Activated naive CD8-positive, alpha-beta T cell treated with anti-CD3 and anti-CD28 coated beads, Interleukin-2, amount 50 U/mL, for 24 hours (primary cell): ENCODE measurements at regions not wholly inside any gene's neighbourhood (a gene's known extent, or its start where the extent isn't known, plus 50 kb on each side); places are given as distances from the start of the nearest gene placed in this dataset.

Experiments used
- ATAC-seq: fragments of 150-1000 bp; cut with Tn5 transposase; one replicate; pipeline ENCODE4 v1.10.0; 2021
- DNase-seq: peaks from one replicate; pipeline ENCODE4 v3.0.0; 2021
- H3K27ac Mint-ChIP-seq: one replicate; pipeline ENCODE4 v1.8.0; 2021; ENCODE audit warnings: mild to moderate bottlenecking, mixed read lengths
- H3K27me3 Mint-ChIP-seq: one replicate; pipeline ENCODE4 v1.8.0; 2021; ENCODE audit warnings: mixed read lengths
- H3K36me3 Mint-ChIP-seq: one replicate; pipeline ENCODE4 v1.8.0; 2021; ENCODE audit warnings: low read depth, mixed read lengths
- H3K4me1 Mint-ChIP-seq: one replicate; pipeline ENCODE4 v1.8.0; 2021; ENCODE audit warnings: mixed read lengths
- H3K4me3 Mint-ChIP-seq: one replicate; pipeline ENCODE4 v1.8.0; 2021; ENCODE audit warnings: mild to moderate bottlenecking, moderate library complexity, mixed read lengths
- H3K9me3 Mint-ChIP-seq: one replicate; pipeline ENCODE4 v1.8.0; 2021; ENCODE audit warnings: mixed read lengths

- DNase-seq (no peak), ATAC-seq (no peak)
- Mint-ChIP-seq H3K27ac (no peak overlapping the region), H3K36me3 (no peaks in the 10 kb centered on the region), H3K4me3 (no peak overlapping the region), H3K27me3 (no peaks in the 10 kb centered on the region), H3K9me3 (no peaks in the 10 kb centered on the region), H3K4me1 (no peaks in the 10 kb centered on the region)
These were observed 75.8 kb upstream of the SOX5 start for GRCh38 chr12:24025153-24025798.

GRCh38 chr12:24023081-24023480, 73.6 kb upstream of the SOX5 start:
- Mint-ChIP-seq H3K27me3 (no peaks in the 10 kb centered on the region), H3K4me1 (no peaks in the 10 kb centered on the region), H3K27ac (no peak overlapping the region), H3K36me3 (no peaks in the 10 kb centered on the region), H3K4me3 (no peak overlapping the region), H3K9me3 (no peaks in the 10 kb centered on the region)
- DNase-seq (no peak), ATAC-seq (no peak)

GRCh38 chr12:24021164-24021502, 71.7 kb upstream of the SOX5 start:
- no peaks in the 10 kb centered on the region for H3K27me3 Mint-ChIP-seq
- H3K4me3 Mint-ChIP-seq = no peak overlapping the region
- H3K27ac Mint-ChIP-seq = no peak overlapping the region
- no peaks in the 10 kb centered on the region for H3K4me1 Mint-ChIP-seq
- no peaks in the 10 kb centered on the region for H3K36me3 Mint-ChIP-seq
- H3K9me3 Mint-ChIP-seq = peaks cover 6% of the 10 kb centered on the region
- no peak for DNase-seq
- ATAC-seq = no peak

- Mint-ChIP-seq H3K4me1 (no peaks in the 10 kb centered on the region), H3K4me3 (no peak overlapping the region), H3K9me3 (peaks cover 6% of the 10 kb centered on the region), H3K36me3 (no peaks in the 10 kb centered on the region), H3K27me3 (no peaks in the 10 kb centered on the region), H3K27ac (no peak overlapping the region)
- ATAC-seq (no peak), DNase-seq (no peak)
These were observed 71.1 kb upstream of the SOX5 start for GRCh38 chr12:24020397-24021163.

GRCh38 chr12:24015833-24016160, 66.3 kb upstream of the SOX5 start:
- Mint-ChIP-seq H3K4me3 (no peak overlapping the region), H3K27me3 (no peaks in the 10 kb centered on the region), H3K27ac (no peak overlapping the region), H3K36me3 (no peaks in the 10 kb centered on the region), H3K9me3 (peaks cover 6% of the 10 kb centered on the region), H3K4me1 (no peaks in the 10 kb centered on the region)
- no peak for DNase-seq
- no peak for ATAC-seq

- Mint-ChIP-seq H3K9me3 (peaks cover 6% of the 10 kb centered on the region), H3K4me3 (no peak overlapping the region), H3K27me3 (no peaks in the 10 kb centered on the region), H3K27ac (no peak overlapping the region), H3K36me3 (no peaks in the 10 kb centered on the region), H3K4me1 (no peaks in the 10 kb centered on the region)
- ATAC-seq (no peak), DNase-seq (no peak)
These were observed 65.7 kb upstream of the SOX5 start for GRCh38 chr12:24014915-24015832.

GRCh38 chr12:24014240-24014639, 64.8 kb upstream of the SOX5 start:
- no peak for ATAC-seq
- peaks cover 6% of the 10 kb centered on the region for H3K9me3 Mint-ChIP-seq
- no peaks in the 10 kb centered on the region for H3K4me1 Mint-ChIP-seq
- no peak overlapping the region for H3K27ac Mint-ChIP-seq
- no peaks in the 10 kb centered on the region for H3K27me3 Mint-ChIP-seq
- no peak for DNase-seq
- H3K36me3 Mint-ChIP-seq = no peaks in the 10 kb centered on the region
- H3K4me3 Mint-ChIP-seq = no peak overlapping the region

- Mint-ChIP-seq H3K27ac (no peak overlapping the region), H3K4me3 (no peak overlapping the region), H3K4me1 (no peaks in the 10 kb centered on the region), H3K36me3 (no peaks in the 10 kb centered on the region), H3K9me3 (peaks cover under 1% of the 10 kb centered on the region), H3K27me3 (no peaks in the 10 kb centered on the region)
- ATAC-seq = no peak
- no peak for DNase-seq
These were observed 63.1 kb upstream of the SOX5 start for GRCh38 chr12:24012528-24012927.

- Mint-ChIP-seq H3K9me3 (no peaks in the 10 kb centered on the region), H3K36me3 (no peaks in the 10 kb centered on the region), H3K4me3 (no peak overlapping the region), H3K27me3 (no peaks in the 10 kb centered on the region), H3K27ac (no peak overlapping the region), H3K4me1 (no peaks in the 10 kb centered on the region)
- DNase-seq (no peak), ATAC-seq (no peak)
These were observed 62.5 kb upstream of the SOX5 start for GRCh38 chr12:24011927-24012507.

- Mint-ChIP-seq H3K27ac (no peak overlapping the region), H3K4me1 (no peaks in the 10 kb centered on the region), H3K36me3 (no peaks in the 10 kb centered on the region), H3K9me3 (no peaks in the 10 kb centered on the region), H3K27me3 (no peaks in the 10 kb centered on the region), H3K4me3 (no peak overlapping the region)
- no peak for DNase-seq
- no peak for ATAC-seq
These were observed 58.7 kb upstream of the SOX5 start for GRCh38 chr12:24008166-24008565.
